ENCODE measurements at regions not wholly inside any gene's neighbourhood (a gene's known extent, or its start where the extent isn't known, plus 50 kb on each side); places are given as distances from the start of the nearest gene placed in this dataset.

DNA sequence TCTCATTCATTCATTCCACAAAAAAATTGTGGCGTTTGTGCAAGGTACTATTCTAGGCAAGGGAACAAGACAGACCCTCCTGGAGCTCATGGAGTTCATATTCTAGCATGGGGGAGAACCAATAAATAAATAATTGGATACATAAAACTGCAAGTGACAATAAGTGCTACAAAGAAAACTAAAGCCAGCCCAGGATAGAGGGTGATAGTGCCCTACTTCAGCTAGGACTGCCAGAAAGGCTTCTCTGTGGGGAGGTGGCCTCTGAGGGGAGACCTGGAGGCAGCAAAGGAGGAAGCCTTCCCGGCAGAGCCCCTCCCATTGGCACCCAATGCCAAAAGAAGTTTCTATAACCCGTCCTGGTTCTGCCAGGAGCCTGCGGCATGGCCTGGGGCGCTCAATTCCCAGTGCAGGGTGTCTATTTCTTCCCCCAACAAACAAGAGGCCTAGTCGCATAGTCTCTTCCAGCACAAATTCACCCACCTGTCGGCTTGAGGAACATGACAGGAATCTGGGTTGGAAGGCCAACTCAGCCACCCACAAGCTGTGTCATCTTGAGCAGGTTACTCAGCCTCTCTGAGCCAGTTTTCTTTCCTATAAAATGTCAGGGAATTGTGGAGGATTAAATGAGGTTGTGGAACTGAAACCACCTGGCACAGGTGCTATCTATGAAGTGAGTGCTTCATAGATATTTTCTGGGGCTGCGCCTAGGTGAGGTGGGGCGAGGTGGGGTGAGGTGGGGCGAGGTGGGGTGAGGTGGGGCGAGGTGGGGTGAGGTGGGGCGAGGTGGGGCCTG, 94.3 kb downstream of the ZFP36L2 start:
- no peaks in the 10 kb centered on the region for H3K9me3 ChIP-seq
- no peak overlapping the region for H3K4me3 ChIP-seq
- H3K27ac ChIP-seq, result peak overlapping the region in 3 of 4 donors; percentile 75 to 93 (median 75)
- DNase-seq (ENCODE audit: low spot score in 2 of 2), result no peak
- H3K36me3 ChIP-seq, result no peaks in the 10 kb centered on the region
- no peaks in the 10 kb centered on the region for H3K27me3 ChIP-seq
- H3K4me1 ChIP-seq, result peaks cover 0 to 76% (median 44%) of the 10 kb centered on the region in 4 donors
- no peak for TF ChIP-seq EP300 (IDR thresholded peaks at IDR 0.05)
- TF ChIP-seq, protein P1, sequence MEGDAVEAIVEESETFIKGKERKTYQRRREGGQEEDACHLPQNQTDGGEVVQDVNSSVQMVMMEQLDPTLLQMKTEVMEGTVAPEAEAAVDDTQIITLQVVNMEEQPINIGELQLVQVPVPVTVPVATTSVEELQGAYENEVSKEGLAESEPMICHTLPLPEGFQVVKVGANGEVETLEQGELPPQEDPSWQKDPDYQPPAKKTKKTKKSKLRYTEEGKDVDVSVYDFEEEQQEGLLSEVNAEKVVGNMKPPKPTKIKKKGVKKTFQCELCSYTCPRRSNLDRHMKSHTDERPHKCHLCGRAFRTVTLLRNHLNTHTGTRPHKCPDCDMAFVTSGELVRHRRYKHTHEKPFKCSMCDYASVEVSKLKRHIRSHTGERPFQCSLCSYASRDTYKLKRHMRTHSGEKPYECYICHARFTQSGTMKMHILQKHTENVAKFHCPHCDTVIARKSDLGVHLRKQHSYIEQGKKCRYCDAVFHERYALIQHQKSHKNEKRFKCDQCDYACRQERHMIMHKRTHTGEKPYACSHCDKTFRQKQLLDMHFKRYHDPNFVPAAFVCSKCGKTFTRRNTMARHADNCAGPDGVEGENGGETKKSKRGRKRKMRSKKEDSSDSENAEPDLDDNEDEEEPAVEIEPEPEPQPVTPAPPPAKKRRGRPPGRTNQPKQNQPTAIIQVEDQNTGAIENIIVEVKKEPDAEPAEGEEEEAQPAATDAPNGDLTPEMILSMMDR (IDR thresholded peaks at IDR 0.05), result no peak
- no peak for TF ChIP-seq POLR2A (IDR thresholded peaks at IDR 0.05)
- 56 to 78% methylated on average over 7 to 12 of the region's 12 CpGs for WGBS, 2 donors

DNA sequence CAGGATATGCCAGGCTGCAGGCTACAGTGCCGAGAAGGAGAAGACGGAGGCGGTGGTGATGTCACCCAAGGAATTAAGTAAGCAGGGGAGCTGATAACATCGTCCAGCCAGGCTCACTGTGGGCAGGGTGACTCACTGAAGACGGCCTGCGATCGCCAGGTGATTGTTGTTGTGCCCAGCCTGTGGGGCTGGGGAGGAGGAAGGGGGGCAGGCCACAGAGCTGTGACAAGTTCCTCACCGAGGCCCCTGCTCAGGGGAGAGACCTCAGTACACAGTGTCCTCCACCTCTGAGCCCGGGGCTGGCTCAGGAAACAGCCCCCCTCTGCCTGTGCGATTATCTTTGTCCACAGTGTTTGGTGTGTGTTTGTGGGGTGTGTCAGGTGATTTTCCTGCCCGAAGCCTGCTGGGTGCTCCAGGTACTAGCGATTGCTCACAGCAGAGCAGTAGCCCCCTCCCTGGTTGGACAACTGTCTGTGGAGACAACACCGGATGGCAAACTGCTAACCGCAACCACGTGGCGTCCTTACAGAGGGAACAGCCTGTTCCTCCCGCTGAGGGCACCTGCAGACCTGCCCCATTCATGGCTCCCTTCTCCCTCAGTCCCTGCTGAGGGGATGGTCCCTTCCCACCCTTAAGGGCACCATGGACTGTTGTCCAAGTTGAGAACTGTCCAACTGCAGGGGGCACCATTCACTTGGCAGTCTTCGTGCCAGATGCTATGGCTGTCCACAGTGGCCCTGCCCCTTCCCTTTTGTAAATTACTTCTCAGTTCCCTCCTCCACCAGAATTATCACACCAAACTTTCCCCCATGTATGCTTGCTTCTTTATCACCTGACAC, 95.1 kb downstream of the ZFP36L2 start:
- Histone ChIP-seq H3K27ac (peak overlapping the region in 3 of 4 donors; percentile 75 to 93 (median 75)), H3K27me3 (no peaks in the 10 kb centered on the region), H3K4me1 (peaks cover 0 to 75% (median 43%) of the 10 kb centered on the region in 4 donors), H3K36me3 (no peaks in the 10 kb centered on the region), H3K4me3 (no peak overlapping the region), H3K9me3 (no peaks in the 10 kb centered on the region)
- TF ChIP-seq EP300 (IDR thresholded peaks at IDR 0.05) (peak; percentile 49 to 72), POLR2A (IDR thresholded peaks at IDR 0.05) (no peak)
- TF ChIP-seq, protein P1 (IDR thresholded peaks at IDR 0.05), result peak; percentile 8 to 53 (median 30)
- DNase-seq (ENCODE audit: low spot score in 2 of 2), result peak; percentile 36 to 65
- 65 to 70% methylated on average over 15 to 17 of the region's 18 CpGs for WGBS, 2 donors

- 88 to 89% methylated on average over 6 of the region's 6 CpGs for WGBS, 2 donors
- Histone ChIP-seq H3K4me3 (no peak overlapping the region), H3K9me3 (no peaks in the 10 kb centered on the region), H3K36me3 (no peaks in the 10 kb centered on the region), H3K27me3 (no peaks in the 10 kb centered on the region), H3K27ac (peak overlapping the region in 3 of 4 donors; percentile 75 to 93 (median 75)), H3K4me1 (peaks cover 0 to 68% (median 39%) of the 10 kb centered on the region in 4 donors)
- TF ChIP-seq EP300 (IDR thresholded peaks at IDR 0.05) (no peak), POLR2A (IDR thresholded peaks at IDR 0.05) (no peak)
- TF ChIP-seq, protein P1 (IDR thresholded peaks at IDR 0.05), result no peak
- DNase-seq (ENCODE audit: low spot score in 2 of 2), result no peak
Measured at GRCh38 chr2:43130548-43130875, 95.9 kb downstream of the ZFP36L2 start.

- WGBS, 2 donors, result 47 to 61% methylated on average over 14 of the region's 14 CpGs
- H3K27ac ChIP-seq, result peak overlapping the region in 3 of 4 donors; percentile 75 to 93 (median 75)
- no peaks in the 10 kb centered on the region for H3K36me3 ChIP-seq
- no peaks in the 10 kb centered on the region for H3K9me3 ChIP-seq
- no peak for DNase-seq (ENCODE audit: low spot score in 2 of 2)
- no peaks in the 10 kb centered on the region for H3K27me3 ChIP-seq
- TF ChIP-seq EP300 (IDR thresholded peaks at IDR 0.05) (peak in 1 of 2 donors; percentile 29), POLR2A (IDR thresholded peaks at IDR 0.05) (no peak)
- TF ChIP-seq, protein P1 (IDR thresholded peaks at IDR 0.05), result no peak
- H3K4me3 ChIP-seq, result no peak overlapping the region
- peaks cover 0 to 63% (median 40%) of the 10 kb centered on the region in 4 donors for H3K4me1 ChIP-seq
Measured at GRCh38 chr2:43129676-43130547, 96.5 kb downstream of the ZFP36L2 start.

All from tibial nerve (tissue), 4 donors.